ENCODE measurements at regions not wholly inside any gene's neighbourhood (a gene's known extent, or its start where the extent isn't known, plus 50 kb on each side); places are given as distances from the start of the nearest gene placed in this dataset.

- H3K79me2 ChIP-seq: no peaks in the 10 kb centered on the region
- no peak overlapping the region for H3K9ac ChIP-seq
- H2AFZ ChIP-seq: no peak overlapping the region
- H3K27me3 ChIP-seq (ENCODE audit: control insufficient read depth, insufficient read depth, low read length): no peaks in the 10 kb centered on the region
- no peaks in the 10 kb centered on the region for H3K9me3 ChIP-seq (ENCODE audit: control insufficient read depth, low read length)
- H3K4me1 ChIP-seq: no peaks in the 10 kb centered on the region
- H3K4me2 ChIP-seq (ENCODE audit: low read length): no peak overlapping the region
- H3K4me3 ChIP-seq (ENCODE audit: low read depth, low read length): no peak overlapping the region
- no peak overlapping the region for H3K27ac ChIP-seq
- no peaks in the 10 kb centered on the region for H3K36me3 ChIP-seq (ENCODE audit: control insufficient read depth, insufficient read depth, low read length)
- no peak for TF ChIP-seq CTCF (IDR thresholded peaks at IDR 0.05)
Measured at GRCh38 chr1:203926025-203926540, 64.7 kb downstream of the SNRPE start.

GRCh38 chr1:203929741-203930309 is 68.4 kb downstream of the SNRPE start:
- Histone ChIP-seq H3K4me2 (ENCODE audit: low read length) (peak overlapping the region; percentile 56), H2AFZ (peak overlapping the region; percentile 25), H3K4me3 (ENCODE audit: low read depth, low read length) (no peak overlapping the region), H3K27ac (no peak overlapping the region), H3K79me2 (no peaks in the 10 kb centered on the region), H3K36me3 (ENCODE audit: control insufficient read depth, insufficient read depth, low read length) (no peaks in the 10 kb centered on the region), H3K27me3 (ENCODE audit: control insufficient read depth, insufficient read depth, low read length) (no peaks in the 10 kb centered on the region), H3K4me1 (no peaks in the 10 kb centered on the region), H3K9ac (no peak overlapping the region), H3K9me3 (ENCODE audit: control insufficient read depth, low read length) (no peaks in the 10 kb centered on the region)
- no peak for TF ChIP-seq CTCF (IDR thresholded peaks at IDR 0.05)

GRCh38 chr1:203930342-203930741 is 68.9 kb downstream of the SNRPE start:
- Histone ChIP-seq H2AFZ (no peak overlapping the region), H3K27ac (no peak overlapping the region), H3K36me3 (ENCODE audit: control insufficient read depth, insufficient read depth, low read length) (no peaks in the 10 kb centered on the region), H3K9ac (no peak overlapping the region), H3K79me2 (no peaks in the 10 kb centered on the region), H3K4me1 (no peaks in the 10 kb centered on the region), H3K9me3 (ENCODE audit: control insufficient read depth, low read length) (no peaks in the 10 kb centered on the region), H3K27me3 (ENCODE audit: control insufficient read depth, insufficient read depth, low read length) (no peaks in the 10 kb centered on the region), H3K4me2 (ENCODE audit: low read length) (no peak overlapping the region), H3K4me3 (ENCODE audit: low read depth, low read length) (no peak overlapping the region)
- TF ChIP-seq CTCF (IDR thresholded peaks at IDR 0.05): no peak

GRCh38 chr1:203931953-203932352 is 70.6 kb downstream of the SNRPE start:
- no peak overlapping the region for H3K27ac ChIP-seq
- H3K9me3 ChIP-seq (ENCODE audit: control insufficient read depth, low read length): no peaks in the 10 kb centered on the region
- no peaks in the 10 kb centered on the region for H3K36me3 ChIP-seq (ENCODE audit: control insufficient read depth, insufficient read depth, low read length)
- H2AFZ ChIP-seq: no peak overlapping the region
- no peak for TF ChIP-seq CTCF (IDR thresholded peaks at IDR 0.05)
- no peaks in the 10 kb centered on the region for H3K27me3 ChIP-seq (ENCODE audit: control insufficient read depth, insufficient read depth, low read length)
- H3K4me3 ChIP-seq (ENCODE audit: low read depth, low read length): no peak overlapping the region
- no peaks in the 10 kb centered on the region for H3K79me2 ChIP-seq
- H3K4me1 ChIP-seq: no peaks in the 10 kb centered on the region
- H3K4me2 ChIP-seq (ENCODE audit: low read length): no peak overlapping the region
- no peak overlapping the region for H3K9ac ChIP-seq

- H3K4me3 ChIP-seq (ENCODE audit: low read depth, low read length): no peak overlapping the region
- H3K27ac ChIP-seq: no peak overlapping the region
- TF ChIP-seq CTCF (IDR thresholded peaks at IDR 0.05): no peak
- H3K9me3 ChIP-seq (ENCODE audit: control insufficient read depth, low read length): no peaks in the 10 kb centered on the region
- no peaks in the 10 kb centered on the region for H3K4me1 ChIP-seq
- H3K27me3 ChIP-seq (ENCODE audit: control insufficient read depth, insufficient read depth, low read length): no peaks in the 10 kb centered on the region
- H3K79me2 ChIP-seq: no peaks in the 10 kb centered on the region
- H3K36me3 ChIP-seq (ENCODE audit: control insufficient read depth, insufficient read depth, low read length): no peaks in the 10 kb centered on the region
- no peak overlapping the region for H3K9ac ChIP-seq
- H2AFZ ChIP-seq: no peak overlapping the region
- H3K4me2 ChIP-seq (ENCODE audit: low read length): no peak overlapping the region
Measured at GRCh38 chr1:203932556-203932955, 71.2 kb downstream of the SNRPE start.
